WI38 (cell line): ENCODE measurements at regions not wholly inside any gene's neighbourhood (a gene's known extent, or its start where the extent isn't known, plus 50 kb on each side); places are given as distances from the start of the nearest gene placed in this dataset.

Experiments used
- H3K4me3 ChIP-seq: 2 replicates; pipeline ENCODE4 v1.5.1; 2011; ENCODE audit warnings: low read depth, mild to moderate bottlenecking, control low read depth, low read length
- CTCF ChIP-seq: IDR thresholded peaks from 2 replicates; pipeline ENCODE4 v1.5.1; 2012; ENCODE audit warnings: low read depth, mild to moderate bottlenecking, control low read depth, low read length

- no peak for TF ChIP-seq CTCF
These were observed 245.8 kb upstream of the EPHA4 start for GRCh38 chr2:221817878-221818277.

GRCh38 chr2:221817052-221817451 lies 244.9 kb upstream of the EPHA4 start:
- no peak for TF ChIP-seq CTCF
- H3K4me3 ChIP-seq, result no peak overlapping the region

More at GRCh38 chr2:221817878-221818277, 245.8 kb upstream of the EPHA4 start:
- no peak overlapping the region for H3K4me3 ChIP-seq

GRCh38 chr2:221816566-221816965 lies 244.5 kb upstream of the EPHA4 start:
- TF ChIP-seq CTCF, result no peak
- no peak overlapping the region for H3K4me3 ChIP-seq

GRCh38 chr2:221810650-221811049 lies 238.5 kb upstream of the EPHA4 start:
- no peak overlapping the region for H3K4me3 ChIP-seq
- no peak for TF ChIP-seq CTCF

GRCh38 chr2:221810245-221810644 lies 238.1 kb upstream of the EPHA4 start:
- no peak overlapping the region for H3K4me3 ChIP-seq
- TF ChIP-seq CTCF, result no peak

GRCh38 chr2:221808488-221808887 lies 236.4 kb upstream of the EPHA4 start:
- H3K4me3 ChIP-seq, result no peak overlapping the region
- TF ChIP-seq CTCF, result no peak

- TF ChIP-seq CTCF, result no peak
These were observed 235.6 kb upstream of the EPHA4 start for GRCh38 chr2:221807706-221808105.

More at GRCh38 chr2:221807706-221808105, 235.6 kb upstream of the EPHA4 start:
- H3K4me3 ChIP-seq, result no peak overlapping the region
